DOHH2 (cell line): ENCODE measurements at regions not wholly inside any gene's neighbourhood (a gene's known extent, or its start where the extent isn't known, plus 50 kb on each side); places are given as distances from the start of the nearest gene placed in this dataset.

Experiments used
- EZH2phosphoT487 ChIP-seq: fragments of 200-600 bp; sonication (generic); IDR thresholded peaks from 2 replicates; pipeline ENCODE4 v1.6.1; 2017; ENCODE audit warnings: borderline replicate concordance, mild to moderate bottlenecking, antibody characterized with exemption, low read length, moderate library complexity, mixed read lengths
- TF ChIP-seq, protein P1 (sequence below): fragments of 200-600 bp; sonication (generic); IDR thresholded peaks from one replicate; pipeline ENCODE4 v1.5.1; 2014; ENCODE audit warnings: antibody characterized with exemption, mild to moderate bottlenecking, low read depth, low read length; ENCODE audit not compliant: poor library complexity, severe bottlenecking

DNA sequence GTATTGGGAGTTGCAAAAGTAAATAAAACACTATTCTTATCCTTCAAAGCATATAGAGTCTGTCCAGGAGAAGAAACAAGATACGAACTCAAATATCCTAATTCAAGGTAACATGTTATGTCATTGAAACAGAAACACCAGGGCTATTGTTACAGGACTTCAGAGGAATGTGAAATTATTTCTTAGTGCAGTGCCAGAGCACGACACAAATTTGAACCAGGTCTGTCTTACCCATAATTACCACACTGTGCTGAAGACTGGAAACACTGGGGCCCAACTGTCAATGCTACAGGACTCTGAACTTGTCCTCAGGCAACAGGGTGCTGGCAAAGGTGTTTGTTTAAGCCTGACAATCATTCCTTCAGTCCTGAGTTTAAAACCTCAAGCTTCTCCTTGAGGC is 633.6 kb upstream of the UBE2E2 start:
- TF ChIP-seq, protein P1, sequence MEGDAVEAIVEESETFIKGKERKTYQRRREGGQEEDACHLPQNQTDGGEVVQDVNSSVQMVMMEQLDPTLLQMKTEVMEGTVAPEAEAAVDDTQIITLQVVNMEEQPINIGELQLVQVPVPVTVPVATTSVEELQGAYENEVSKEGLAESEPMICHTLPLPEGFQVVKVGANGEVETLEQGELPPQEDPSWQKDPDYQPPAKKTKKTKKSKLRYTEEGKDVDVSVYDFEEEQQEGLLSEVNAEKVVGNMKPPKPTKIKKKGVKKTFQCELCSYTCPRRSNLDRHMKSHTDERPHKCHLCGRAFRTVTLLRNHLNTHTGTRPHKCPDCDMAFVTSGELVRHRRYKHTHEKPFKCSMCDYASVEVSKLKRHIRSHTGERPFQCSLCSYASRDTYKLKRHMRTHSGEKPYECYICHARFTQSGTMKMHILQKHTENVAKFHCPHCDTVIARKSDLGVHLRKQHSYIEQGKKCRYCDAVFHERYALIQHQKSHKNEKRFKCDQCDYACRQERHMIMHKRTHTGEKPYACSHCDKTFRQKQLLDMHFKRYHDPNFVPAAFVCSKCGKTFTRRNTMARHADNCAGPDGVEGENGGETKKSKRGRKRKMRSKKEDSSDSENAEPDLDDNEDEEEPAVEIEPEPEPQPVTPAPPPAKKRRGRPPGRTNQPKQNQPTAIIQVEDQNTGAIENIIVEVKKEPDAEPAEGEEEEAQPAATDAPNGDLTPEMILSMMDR: no peak
- no peak for TF ChIP-seq EZH2phosphoT487
